HL-60 (cell line): ENCODE measurements at regions not wholly inside any gene's neighbourhood (a gene's known extent, or its start where the extent isn't known, plus 50 kb on each side); places are given as distances from the start of the nearest gene placed in this dataset.

Experiments
- POLR2AphosphoS5 ChIP-seq: IDR thresholded peaks from 2 replicates; pipeline ENCODE4 v1.6.1; 2012; ENCODE audit warnings: low read depth
- TF ChIP-seq, protein P1 (sequence below): IDR thresholded peaks from one replicate; pipeline ENCODE4 v1.5.1; 2011; ENCODE audit warnings: low read length, control low read depth, inconsistent platforms; ENCODE audit not compliant: insufficient read depth

DNA sequence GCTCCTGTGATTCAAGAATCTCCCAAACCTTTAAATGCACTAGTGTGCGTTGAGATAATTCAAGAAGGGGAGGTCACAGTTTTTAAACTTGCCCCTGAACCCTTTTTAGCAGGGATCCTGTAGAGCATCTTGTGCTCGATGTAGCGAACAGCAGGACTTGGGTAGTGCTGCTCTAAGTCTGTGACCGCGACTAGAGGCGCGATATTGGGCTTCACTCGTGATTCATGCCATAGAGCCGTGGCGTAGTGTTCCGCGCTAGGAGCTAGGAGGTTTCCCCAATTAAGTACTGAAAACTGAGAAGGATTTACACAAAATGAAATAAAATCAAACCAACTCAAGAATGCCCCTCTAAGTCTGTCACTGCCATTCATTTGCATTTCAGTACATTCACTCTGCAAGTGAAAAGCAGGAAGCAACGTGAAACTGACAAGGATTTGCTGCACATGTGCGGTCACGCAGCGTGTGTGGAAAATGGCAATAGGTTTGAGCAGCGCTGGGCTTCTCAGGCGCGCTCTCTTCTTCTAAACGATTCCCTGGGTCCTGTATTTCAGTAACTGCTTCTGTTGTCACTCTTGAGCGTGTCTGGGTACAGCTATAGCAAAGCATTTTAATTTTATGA is 1135.9 kb upstream of the WWC1 start:
- no peak for TF ChIP-seq POLR2AphosphoS5
- TF ChIP-seq, protein P1, sequence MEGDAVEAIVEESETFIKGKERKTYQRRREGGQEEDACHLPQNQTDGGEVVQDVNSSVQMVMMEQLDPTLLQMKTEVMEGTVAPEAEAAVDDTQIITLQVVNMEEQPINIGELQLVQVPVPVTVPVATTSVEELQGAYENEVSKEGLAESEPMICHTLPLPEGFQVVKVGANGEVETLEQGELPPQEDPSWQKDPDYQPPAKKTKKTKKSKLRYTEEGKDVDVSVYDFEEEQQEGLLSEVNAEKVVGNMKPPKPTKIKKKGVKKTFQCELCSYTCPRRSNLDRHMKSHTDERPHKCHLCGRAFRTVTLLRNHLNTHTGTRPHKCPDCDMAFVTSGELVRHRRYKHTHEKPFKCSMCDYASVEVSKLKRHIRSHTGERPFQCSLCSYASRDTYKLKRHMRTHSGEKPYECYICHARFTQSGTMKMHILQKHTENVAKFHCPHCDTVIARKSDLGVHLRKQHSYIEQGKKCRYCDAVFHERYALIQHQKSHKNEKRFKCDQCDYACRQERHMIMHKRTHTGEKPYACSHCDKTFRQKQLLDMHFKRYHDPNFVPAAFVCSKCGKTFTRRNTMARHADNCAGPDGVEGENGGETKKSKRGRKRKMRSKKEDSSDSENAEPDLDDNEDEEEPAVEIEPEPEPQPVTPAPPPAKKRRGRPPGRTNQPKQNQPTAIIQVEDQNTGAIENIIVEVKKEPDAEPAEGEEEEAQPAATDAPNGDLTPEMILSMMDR, result no peak
